ENCODE measurements at regions not wholly inside any gene's neighbourhood (a gene's known extent, or its start where the extent isn't known, plus 50 kb on each side); places are given as distances from the start of the nearest gene placed in this dataset.

GRCh38 chr17:5962371-5962770 lies 107.8 kb upstream of the WSCD1 start:
- TF ChIP-seq CTCF (IDR thresholded peaks at IDR 0.05; ENCODE audit: low read depth, low read length, missing input control) (no peak), ATF3 (IDR thresholded peaks at IDR 0.05) (no peak), FOXA1 (IDR thresholded peaks at IDR 0.05) (no peak), SP1 (IDR thresholded peaks at IDR 0.05) (no peak), YY1 (IDR thresholded peaks at IDR 0.05) (no peak), ZBTB33 (IDR thresholded peaks at IDR 0.05) (no peak)
